Mucosa of descending colon (tissue), 3 donors: ENCODE measurements at regions not wholly inside any gene's neighbourhood (a gene's known extent, or its start where the extent isn't known, plus 50 kb on each side); places are given as distances from the start of the nearest gene placed in this dataset.

ENCODE experiments used
- ATAC-seq: fragments of 200-7000 bp; cut with Tn5 transposase; one replicate; pipeline ENCODE4 v1.9.1; 2020; ENCODE audit warnings: mild to moderate bottlenecking, moderate library complexity
- DNase-seq, 3 donors: peaks; one replicate each; pipeline ENCODE4 v3.0.0-alpha.2; 2020
- H3K36me3 ChIP-seq: fragments of 200-600 bp; one replicate; pipeline ENCODE4 v1.8.0; 2021; ENCODE audit warnings: low read depth, mild to moderate bottlenecking
- H3K4me1 ChIP-seq: fragments of 200-600 bp; one replicate; pipeline ENCODE4 v1.8.0; 2021; ENCODE audit warnings: low read depth, mild to moderate bottlenecking
- H3K4me3 ChIP-seq: fragments of 200-600 bp; one replicate; pipeline ENCODE4 v1.8.0; 2021; ENCODE audit warnings: mild to moderate bottlenecking
- H3K9me3 ChIP-seq: fragments of 200-600 bp; one replicate; pipeline ENCODE4 v1.8.0; 2021; ENCODE audit warnings: mild to moderate bottlenecking
- CTCF ChIP-seq: fragments of 200-600 bp; IDR thresholded peaks from one replicate; pipeline ENCODE4 v1.8.0; 2022; ENCODE audit warnings: antibody characterized with exemption, mild to moderate bottlenecking
- intact Hi-C, 2 donors: fragments of 100-400 bp; cut with DNase I in 1 of 2; cut with micrococcal nuclease in 1 of 2; formaldehyde crosslinking; loops; one replicate each; pipeline versions ENCODE4 v1.11.0 to v1.11.1; 2022; cut with DNase I, micrococcal nuclease
- donor health status: DM: no; HTN: no; CAD: no; lungs with moderate emphysema.
- donor health status: DM: no; HTN: no; CAD: no.
- donor health status: DM: no; HTN: yes; CAD: no.

- Histone ChIP-seq H3K4me3 (no peak overlapping the region), H3K9me3 (no peaks in the 10 kb centered on the region), H3K36me3 (no peaks in the 10 kb centered on the region), H3K4me1 (no peaks in the 10 kb centered on the region)
- no peak for TF ChIP-seq CTCF
- ATAC-seq (no peak), DNase-seq (no peak)
- intact Hi-C loops: no loop called here
Measured at GRCh38 chr4:32087211-32087610, 1367.0 kb downstream of the PCDH7 start.

GRCh38 chr4:32094987-32095386 is 1374.8 kb downstream of the PCDH7 start:
- no peaks in the 10 kb centered on the region for H3K4me1 ChIP-seq
- H3K36me3 ChIP-seq: no peaks in the 10 kb centered on the region
- DNase-seq: no peak
- H3K9me3 ChIP-seq: no peaks in the 10 kb centered on the region
- no peak overlapping the region for H3K4me3 ChIP-seq
- no peak for ATAC-seq
- TF ChIP-seq CTCF: no peak
- intact Hi-C loops: no loop called here

- no peaks in the 10 kb centered on the region for H3K4me1 ChIP-seq
- no peaks in the 10 kb centered on the region for H3K36me3 ChIP-seq
- no peak for DNase-seq
- H3K4me3 ChIP-seq: no peak overlapping the region
- no peak for ATAC-seq
- no peaks in the 10 kb centered on the region for H3K9me3 ChIP-seq
- intact Hi-C loops: no loop called here
- TF ChIP-seq CTCF: no peak
Measured at GRCh38 chr4:32102896-32103295, 1382.7 kb downstream of the PCDH7 start.

- Histone ChIP-seq H3K4me1 (no peaks in the 10 kb centered on the region), H3K36me3 (no peaks in the 10 kb centered on the region), H3K4me3 (no peak overlapping the region), H3K9me3 (no peaks in the 10 kb centered on the region)
- intact Hi-C loops: no loop called here
- no peak for TF ChIP-seq CTCF
- ATAC-seq (no peak), DNase-seq (no peak)
Measured at GRCh38 chr4:32106767-32107166, 1386.6 kb downstream of the PCDH7 start.

GRCh38 chr4:32112891-32113290 is 1392.7 kb downstream of the PCDH7 start:
- no peaks in the 10 kb centered on the region for H3K4me1 ChIP-seq
- H3K36me3 ChIP-seq: no peaks in the 10 kb centered on the region
- ATAC-seq (no peak), DNase-seq (no peak)
- intact Hi-C loops: no loop called here
- H3K9me3 ChIP-seq: no peaks in the 10 kb centered on the region
- no peak for TF ChIP-seq CTCF
- H3K4me3 ChIP-seq: no peak overlapping the region

- Histone ChIP-seq H3K4me1 (no peaks in the 10 kb centered on the region), H3K9me3 (no peaks in the 10 kb centered on the region), H3K36me3 (no peaks in the 10 kb centered on the region), H3K4me3 (no peak overlapping the region)
- intact Hi-C loops: no loop called here
- DNase-seq: no peak
- TF ChIP-seq CTCF: no peak
- no peak for ATAC-seq
Measured at GRCh38 chr4:32117693-32118092, 1397.5 kb downstream of the PCDH7 start.
